H1 (cell line): ENCODE measurements at regions not wholly inside any gene's neighbourhood (a gene's known extent, or its start where the extent isn't known, plus 50 kb on each side); places are given as distances from the start of the nearest gene placed in this dataset.

Source experiments
- CTCF ChIA-PET: fragments of 300-600 bp; sonication (Branson Sonifier 250); formaldehyde crosslinking; loops from one replicate; lab custom pipeline; 2021; ENCODE audit not compliant: partially characterized antibody; lab: Charles Lee
- POLR2A ChIA-PET: fragments of 300-600 bp; sonication (Branson Sonifier 250); formaldehyde crosslinking; loops from one replicate; lab custom pipeline; 2021; ENCODE audit warnings: inconsistent platforms; ENCODE audit not compliant: partially characterized antibody; lab: Charles Lee
- DNase-seq, 2 experiments: peaks; one replicate each; pipeline versions ENCODE4 v3.0.0 to v3.0.0-alpha.2; 2010 to 2022; ENCODE audit warnings: low spot score in 2 of 2, low read depth in 1 of 2, mixed read lengths in 1 of 2
- FAIRE-seq: peaks from 2 replicates; lab custom pipeline; 2011; peaks lifted over from hg19 to GRCh38; lab: Jason Lieb, UNC
- H2AFZ ChIP-seq: 2 replicates; pipeline ENCODE4 v1.8.1; 2012; ENCODE audit warnings: low read length, inconsistent platforms
- H2AK5ac ChIP-seq: 2 replicates; pipeline ENCODE4 v1.6.1; 2013; ENCODE audit warnings: low read depth, low read length
- H2BK120ac ChIP-seq: replicated peaks from 2 replicates; pipeline ENCODE3; 2013; ENCODE audit warnings: low read depth, low read length, inconsistent platforms
- H2BK12ac ChIP-seq: 2 replicates; pipeline ENCODE4 v1.6.1; 2013; ENCODE audit warnings: low read depth, low read length
- H2BK15ac ChIP-seq: 2 replicates; pipeline ENCODE4 v1.6.1; 2013; ENCODE audit warnings: low read length
- H2BK20ac ChIP-seq: 2 replicates; pipeline ENCODE4 v1.6.1; 2013; ENCODE audit warnings: low read length
- H2BK5ac ChIP-seq: 2 replicates; pipeline ENCODE4 v1.6.1; 2013; ENCODE audit warnings: low read depth, low read length
- H3K14ac ChIP-seq: 2 replicates; pipeline ENCODE4 v1.6.1; 2013; ENCODE audit warnings: inconsistent platforms; ENCODE audit not compliant: insufficient read length
- H3K18ac ChIP-seq: 2 replicates; pipeline ENCODE4 v1.6.1; 2013; ENCODE audit warnings: low read length; ENCODE audit errors: extremely low read depth
- H3K23ac ChIP-seq: 2 replicates; pipeline ENCODE4 v1.6.1; 2013; ENCODE audit warnings: inconsistent platforms; ENCODE audit not compliant: insufficient read length
- H3K23me2 ChIP-seq: 2 replicates; pipeline ENCODE4 v1.6.1; 2013; ENCODE audit warnings: low read depth, low read length
- H3K27ac ChIP-seq: 2 replicates; pipeline ENCODE4 v1.6.1; 2011; ENCODE audit warnings: low read depth, low read length, inconsistent platforms
- H3K27me3 ChIP-seq, 4 experiments: replicated peaks in 1 of 4; 1 replicate in 1 of 4; 2 replicates in 3 of 4; pipeline versions ENCODE4 v1.6.1 to v1.8.1; 2011 to 2013; ENCODE audit warnings: low read length in 3 of 4, mild to moderate bottlenecking in 3 of 4, inconsistent platforms in 2 of 4, mixed read lengths in 2 of 4, moderate library complexity in 1 of 4; ENCODE audit not compliant: control insufficient read depth in 3 of 4, insufficient read depth in 3 of 4; ENCODE audit errors: extremely low read depth in 1 of 4
- H3K36me3 ChIP-seq, 4 experiments: 2 replicates each; pipeline versions ENCODE4 v1.6.1 to v1.8.1; 2011 to 2013; ENCODE audit warnings: mild to moderate bottlenecking in 4 of 4, low read length in 3 of 4, moderate library complexity in 2 of 4, control low read depth in 1 of 4, inconsistent platforms in 1 of 4; ENCODE audit not compliant: insufficient read depth in 4 of 4, control insufficient read depth in 2 of 4
- H3K4ac ChIP-seq: replicated peaks from 2 replicates; pipeline ENCODE3; 2013; ENCODE audit warnings: low read length, low read depth, mixed read lengths, inconsistent platforms; ENCODE audit not compliant: insufficient read length
- H3K4me1 ChIP-seq, 4 experiments: replicated peaks in 1 of 4; 1 replicate in 1 of 4; 2 replicates in 3 of 4; pipeline versions ENCODE4 v1.6.1 to v1.8.1; 2011 to 2013; ENCODE audit warnings: low read length in 3 of 4, inconsistent platforms in 2 of 4, mixed read lengths in 1 of 4; ENCODE audit not compliant: insufficient read depth in 4 of 4, control insufficient read depth in 3 of 4
- H3K4me2 ChIP-seq, 2 experiments: 2 replicates each; pipeline versions ENCODE4 v1.6.1 to v1.8.1; 2011 to 2013; ENCODE audit warnings: low read depth in 2 of 2, low read length in 2 of 2, control low read depth in 1 of 2, inconsistent platforms in 1 of 2, mild to moderate bottlenecking in 1 of 2; ENCODE audit not compliant: insufficient read depth in 1 of 2
- H3K4me3 ChIP-seq, 4 experiments: fragments of 200-600, 300-600 bp in 1 of 4; sonication (generic), shearing (Covaris generic), sonication (Bioruptor Twin) in 1 of 4; 2 replicates each; pipeline versions ENCODE4 v1.5.1 to v1.8.1; 2011 to 2016; ENCODE audit warnings: low read length in 4 of 4, low read depth in 3 of 4, control low read depth in 2 of 4, inconsistent platforms in 2 of 4, mild to moderate bottlenecking in 2 of 4, mixed read lengths in 1 of 4, moderate library complexity in 1 of 4; ENCODE audit not compliant: insufficient read depth in 2 of 4; ENCODE audit errors: extremely low read depth in 1 of 4
- H3K56ac ChIP-seq: replicated peaks from 2 replicates; pipeline ENCODE3; 2013; ENCODE audit warnings: low read depth, mild to moderate bottlenecking, mixed read lengths, low read length, inconsistent platforms; ENCODE audit not compliant: insufficient read length
- H3K79me1 ChIP-seq: 2 replicates; pipeline ENCODE4 v1.6.1; 2013; ENCODE audit warnings: low read depth, low read length, control low read depth
- H3K79me2 ChIP-seq, 2 experiments: 2 replicates each; pipeline versions ENCODE4 v1.6.1 to v1.8.1; 2012 to 2013; ENCODE audit warnings: low read length in 2 of 2, mild to moderate bottlenecking in 2 of 2, inconsistent platforms in 1 of 2; ENCODE audit not compliant: insufficient read depth in 2 of 2, control insufficient read depth in 1 of 2
- H3K9ac ChIP-seq, 4 experiments: replicated peaks in 1 of 4; 1 replicate in 1 of 4; 2 replicates in 3 of 4; pipeline versions ENCODE4 v1.6.1 to v1.8.1; 2011 to 2013; ENCODE audit warnings: low read depth in 3 of 4, low read length in 3 of 4, control low read depth in 2 of 4, mild to moderate bottlenecking in 2 of 4, moderate library complexity in 2 of 4, inconsistent platforms in 1 of 4; ENCODE audit errors: extremely low read depth in 1 of 4
- H3K9me3 ChIP-seq, 2 experiments: 2 replicates each; pipeline versions ENCODE4 v1.6.1 to v1.8.1; 2012 to 2013; ENCODE audit warnings: mild to moderate bottlenecking in 2 of 2, moderate library complexity in 2 of 2, control low read depth in 1 of 2, inconsistent platforms in 1 of 2, low read depth in 1 of 2, low read length in 1 of 2, mixed read lengths in 1 of 2; ENCODE audit not compliant: insufficient read depth in 2 of 2
- H4K20me1 ChIP-seq, 2 experiments: replicated peaks in 1 of 2; 2 replicates each; pipeline versions ENCODE3 to v1.8.1; 2011 to 2013; ENCODE audit warnings: inconsistent platforms in 2 of 2, low read length in 2 of 2, mild to moderate bottlenecking in 1 of 2; ENCODE audit not compliant: insufficient read depth in 2 of 2, control insufficient read depth in 1 of 2
- H4K5ac ChIP-seq: 2 replicates; pipeline ENCODE4 v1.6.1; 2013; ENCODE audit warnings: low read length, low read depth, mixed read lengths, inconsistent platforms; ENCODE audit not compliant: insufficient read length
- H4K8ac ChIP-seq: 2 replicates; pipeline ENCODE4 v1.8.0; 2013; ENCODE audit warnings: mild to moderate bottlenecking, moderate library complexity, low read length, inconsistent platforms; ENCODE audit not compliant: insufficient read depth; ENCODE audit errors: extremely low read depth
- H4K91ac ChIP-seq: replicated peaks from 2 replicates; pipeline ENCODE3; 2013; ENCODE audit warnings: low read length, mixed read lengths, inconsistent platforms; ENCODE audit not compliant: insufficient read length
- CREB1 ChIP-seq: IDR thresholded peaks from 2 replicates; pipeline ENCODE4 v1.6.1; 2012; ENCODE audit warnings: inconsistent platforms
- MAFK ChIP-seq: IDR thresholded peaks from 2 replicates; pipeline ENCODE4 v1.6.1; 2012; ENCODE audit warnings: low read depth, mild to moderate bottlenecking, improper control_type of control experiment, low read length
- RFX5 ChIP-seq: IDR thresholded peaks from 2 replicates; pipeline ENCODE4 v1.6.1; 2011; ENCODE audit warnings: low read depth, low read length, improper control_type of control experiment, borderline replicate concordance
- RNF2 ChIP-seq: fragments of 200-900, 300-1000 bp; sonication (generic); IDR thresholded peaks from 2 replicates; pipeline ENCODE4 v1.7.1; 2016; ENCODE audit warnings: borderline replicate concordance, low read depth, mild to moderate bottlenecking, antibody characterized with exemption, low read length; ENCODE audit not compliant: poor library complexity, severe bottlenecking; ENCODE audit errors: missing control alignments
- SP1 ChIP-seq: IDR thresholded peaks from 2 replicates; pipeline ENCODE4 v1.6.1; 2011; ENCODE audit warnings: low read depth, low read length
- ZNF274 ChIP-seq: IDR thresholded peaks from 2 replicates; pipeline ENCODE4 v1.7.0; 2012; ENCODE audit warnings: low read length, borderline replicate concordance; ENCODE audit errors: extremely low read depth
- WGBS, 2 experiments: shearing (Covaris generic) in 1 of 2; methylation state at CpG; one replicate each; pipeline versions ENCODE4 v1.1.6 to v1.1.7; 2013 to 2015; ENCODE audit warnings: low lambda C conversion rate in 2 of 2, mixed read lengths in 2 of 2, inconsistent platforms in 1 of 2, low coverage in 1 of 2, missing lambda C conversion rate in 1 of 2; ENCODE audit not compliant: insufficient replicate concordance in 2 of 2, insufficient coverage in 1 of 2, insufficient read length in 1 of 2; ENCODE audit errors: extremely low coverage in 1 of 2, missing lambda C conversion rate in 1 of 2; 5-methylcytosine and 5-hydroxymethylcytosine counted together
- TF ChIP-seq, protein P1 (sequence below): IDR thresholded peaks from 2 replicates; pipeline ENCODE4 v1.6.1; 2012; ENCODE audit warnings: inconsistent platforms

DNA sequence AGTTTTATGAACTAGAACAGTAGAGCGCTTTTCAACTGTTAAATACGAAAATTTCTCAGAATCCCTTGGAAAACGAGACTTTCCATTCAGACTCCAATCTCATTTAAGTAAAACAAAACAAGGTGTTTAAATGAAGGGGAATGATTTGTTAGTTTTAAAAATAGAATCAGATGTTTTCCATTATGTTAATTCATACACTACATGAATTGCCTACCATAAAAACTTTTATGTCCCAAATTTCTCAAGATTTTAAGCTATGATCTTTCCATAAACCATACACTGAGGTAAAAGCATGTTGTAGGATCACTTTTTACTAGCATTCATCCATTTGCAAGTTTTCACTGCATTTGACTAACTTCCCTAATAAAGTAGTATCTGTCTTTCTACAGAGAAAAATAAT lies 180.3 kb upstream of the ZP4 start:
- Histone ChIP-seq H3K56ac (no peak overlapping the region), H3K9ac (no peak overlapping the region), H4K8ac (no peak overlapping the region), H3K4me2 (no peak overlapping the region), H3K4me3 (no peak overlapping the region), H2BK12ac (no peak overlapping the region), H3K27me3 (no peaks in the 10 kb centered on the region), H2AFZ (no peak overlapping the region), H2BK15ac (no peak overlapping the region), H3K9me3 (peaks cover 2% of the 10 kb centered on the region in 2 experiments; a peak in 1 of 4 replicates), H3K23ac (no peak overlapping the region), H4K91ac (no peak overlapping the region), H2AK5ac (no peak overlapping the region), H3K18ac (no peak overlapping the region), H3K23me2 (no peaks in the 10 kb centered on the region), H4K20me1 (no peaks in the 10 kb centered on the region), H3K36me3 (no peaks in the 10 kb centered on the region), H2BK120ac (no peak overlapping the region), H4K5ac (no peak overlapping the region), H3K4ac (no peak overlapping the region), H3K27ac (no peak overlapping the region)
- FAIRE-seq (no peak), DNase-seq (no peak)
- CTCF ChIA-PET, result no interaction called here
- no peak for TF ChIP-seq MAFK
- TF ChIP-seq RNF2, result no peak
- TF ChIP-seq CREB1, result no peak
- no peak for TF ChIP-seq RFX5
- no peak for TF ChIP-seq SP1
- no peak for TF ChIP-seq ZNF274
- TF ChIP-seq, protein P1, sequence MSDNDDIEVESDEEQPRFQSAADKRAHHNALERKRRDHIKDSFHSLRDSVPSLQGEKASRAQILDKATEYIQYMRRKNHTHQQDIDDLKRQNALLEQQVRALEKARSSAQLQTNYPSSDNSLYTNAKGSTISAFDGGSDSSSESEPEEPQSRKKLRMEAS, result no peak
- TF ChIP-seq, all 59 proteins: peak for 0
- H2BK20ac ChIP-seq, result no peak overlapping the region
- POLR2A ChIA-PET, result no interaction called here
- H3K79me2 ChIP-seq, result no peaks in the 10 kb centered on the region
- H3K14ac ChIP-seq, result no peak overlapping the region
- no peaks in the 10 kb centered on the region for H3K79me1 ChIP-seq
- 96% methylated on average over 3 of the region's 3 CpGs; no CpG with 5 or more reads in 1 of the 2 experiments for WGBS, 2 experiments
- no peaks in the 10 kb centered on the region for H3K4me1 ChIP-seq
- no peak overlapping the region for H2BK5ac ChIP-seq
